Suppressor macrophage treated with lipopolysaccharide for 4 hours (primary cell): ENCODE measurements at regions not wholly inside any gene's neighbourhood (a gene's known extent, or its start where the extent isn't known, plus 50 kb on each side); places are given as distances from the start of the nearest gene placed in this dataset.

Experiments used
- DNase-seq: peaks from one replicate; pipeline ENCODE4 v3.0.0-alpha.2; 2020

DNA sequence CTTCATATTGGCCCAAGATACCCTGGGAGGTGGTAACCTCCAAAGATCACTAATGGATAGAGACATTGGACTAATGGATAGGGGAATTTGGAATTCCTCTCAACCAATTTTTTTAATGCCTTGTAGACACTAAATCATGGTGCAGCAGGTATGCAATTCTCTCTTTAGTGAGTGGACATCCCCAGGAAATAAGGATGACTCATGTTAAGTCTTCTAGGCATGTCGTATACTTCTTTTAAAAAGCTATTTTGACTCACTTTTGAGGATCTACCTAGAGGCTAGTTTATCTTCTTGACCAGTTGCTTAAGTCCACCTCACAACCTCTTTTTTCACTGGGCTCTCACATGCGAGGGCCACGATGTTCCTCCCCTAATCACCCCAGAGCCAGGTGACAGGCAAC lies 211.6 kb upstream of the CDH12 start:
- DNase-seq = no peak

DNA sequence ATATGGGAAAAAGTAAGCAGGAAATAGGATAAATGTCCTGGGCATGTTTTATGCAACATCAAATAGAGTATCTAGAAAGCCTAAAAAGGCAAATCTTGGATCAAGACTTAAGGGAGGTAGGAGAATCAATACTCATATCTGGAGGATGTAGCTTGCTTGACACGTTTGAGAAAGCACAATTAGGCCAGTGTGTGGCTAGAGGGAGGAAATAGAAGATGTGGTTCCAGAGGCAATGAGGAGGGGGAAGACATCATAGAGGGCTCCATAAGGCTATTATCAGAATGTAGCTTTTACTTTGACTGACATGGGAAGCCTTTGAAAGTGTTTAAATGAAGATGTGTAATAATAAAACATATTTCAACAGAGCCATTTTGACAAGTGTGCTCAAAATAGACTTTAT lies 200.7 kb upstream of the CDH12 start:
- no peak for DNase-seq

DNA sequence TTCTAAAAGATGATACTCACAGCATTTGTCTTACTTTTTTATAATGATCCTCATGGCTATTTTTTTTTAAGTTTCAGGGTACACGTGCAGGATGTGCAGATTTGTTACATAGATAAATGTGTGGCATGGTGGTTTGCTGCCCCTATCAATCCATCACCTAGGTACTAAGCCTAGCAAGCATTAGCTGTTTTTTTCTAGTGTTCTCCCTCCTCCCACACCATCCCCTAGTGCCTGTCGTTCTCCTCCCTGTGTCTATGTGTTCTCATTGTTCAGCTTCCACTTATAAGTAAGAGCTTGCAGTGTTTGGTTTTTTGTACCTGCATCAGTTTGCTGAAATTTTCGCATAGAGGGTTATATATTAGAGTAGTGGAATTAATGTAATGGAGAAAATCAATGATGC lies 189.1 kb upstream of the CDH12 start:
- no peak for DNase-seq

DNA sequence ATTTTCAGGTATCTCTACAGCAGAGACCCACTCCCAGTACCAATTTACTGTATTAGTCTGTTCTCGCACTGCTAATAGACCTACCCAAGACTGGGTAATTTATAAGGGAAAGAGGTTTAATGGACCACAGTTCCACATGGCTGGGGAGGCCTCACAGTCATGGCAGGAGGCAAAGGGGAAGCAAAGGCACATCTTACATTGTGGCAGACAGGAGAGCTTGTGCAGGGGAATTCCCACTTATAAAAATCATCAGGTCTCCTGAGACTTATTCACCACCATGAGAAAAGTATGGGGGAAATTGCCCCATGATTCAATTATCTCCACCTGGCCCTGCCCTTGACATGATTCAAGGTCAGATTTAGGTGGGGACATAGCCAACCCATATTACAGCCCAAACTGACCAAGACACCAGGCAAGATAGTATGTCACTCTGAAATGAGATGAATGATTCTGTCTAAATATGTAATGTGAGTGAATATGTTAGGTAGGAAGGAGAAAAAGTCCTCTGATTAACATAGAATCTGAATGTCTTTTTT lies 182.5 kb upstream of the CDH12 start:
- no peak for DNase-seq

DNA sequence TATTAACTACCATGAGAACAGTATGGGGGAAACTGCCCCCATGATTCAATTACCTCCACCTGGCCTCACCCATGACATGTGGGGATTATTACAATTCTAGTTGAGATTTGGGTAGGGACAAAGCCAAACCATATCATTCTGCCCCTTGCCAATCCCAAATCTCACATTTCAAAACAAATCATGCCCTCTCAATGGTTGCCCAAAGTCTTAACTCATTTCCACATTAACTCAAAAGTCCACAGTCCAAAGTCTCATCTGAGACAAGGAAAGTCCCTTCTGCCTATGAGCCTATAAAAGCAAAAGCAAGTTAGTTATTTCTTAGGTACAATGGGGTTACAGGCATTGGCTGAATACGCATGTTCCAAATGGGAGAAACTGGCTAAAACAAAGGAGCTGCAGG lies 180.7 kb upstream of the CDH12 start:
- no peak for DNase-seq

DNA sequence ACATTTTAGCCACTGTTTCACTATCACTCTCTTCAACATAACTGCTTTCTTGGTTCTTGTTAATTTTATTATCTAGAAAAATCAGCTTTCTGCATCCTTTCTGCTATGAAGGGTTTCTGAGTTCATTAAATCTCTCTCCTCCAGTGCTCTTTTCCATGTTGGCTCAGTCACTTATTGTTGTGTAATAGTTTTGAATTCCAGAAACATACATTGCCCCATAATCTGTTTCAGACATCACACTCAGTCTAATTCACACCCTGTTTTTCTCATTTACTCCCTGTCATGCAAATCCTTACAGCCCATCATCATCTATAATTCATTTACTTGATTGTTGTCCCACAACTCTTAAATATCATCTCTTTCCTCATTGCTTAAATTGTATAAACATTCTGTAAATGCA lies 176.1 kb upstream of the CDH12 start:
- no peak for DNase-seq

DNA sequence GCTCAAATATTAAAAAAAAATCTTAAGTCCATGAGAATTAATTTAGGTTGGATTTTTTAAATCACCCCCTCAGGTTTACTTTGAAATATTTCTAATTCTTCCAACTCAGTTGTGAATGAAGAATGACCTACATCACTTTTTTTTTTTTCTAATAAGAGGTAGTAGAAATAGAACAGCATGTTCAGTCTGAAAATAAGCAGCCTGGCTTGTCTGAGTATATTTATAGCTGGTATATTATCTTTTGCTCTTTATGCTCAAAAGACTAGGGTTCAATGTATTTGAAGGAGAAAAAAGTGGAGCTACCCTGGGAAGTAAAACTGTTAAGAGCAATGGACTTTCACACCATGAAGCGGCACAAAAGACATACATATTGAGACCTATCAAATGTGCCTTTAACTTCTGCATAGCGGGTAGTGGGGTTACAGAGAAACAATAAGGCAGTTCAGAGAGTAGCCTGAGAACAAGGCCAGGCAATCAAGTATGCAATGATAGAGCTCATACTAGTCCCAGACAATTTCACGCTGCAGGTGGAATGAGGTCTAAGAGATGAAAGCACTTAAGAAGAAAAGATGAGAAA lies 175.4 kb upstream of the CDH12 start:
- no peak for DNase-seq

DNA sequence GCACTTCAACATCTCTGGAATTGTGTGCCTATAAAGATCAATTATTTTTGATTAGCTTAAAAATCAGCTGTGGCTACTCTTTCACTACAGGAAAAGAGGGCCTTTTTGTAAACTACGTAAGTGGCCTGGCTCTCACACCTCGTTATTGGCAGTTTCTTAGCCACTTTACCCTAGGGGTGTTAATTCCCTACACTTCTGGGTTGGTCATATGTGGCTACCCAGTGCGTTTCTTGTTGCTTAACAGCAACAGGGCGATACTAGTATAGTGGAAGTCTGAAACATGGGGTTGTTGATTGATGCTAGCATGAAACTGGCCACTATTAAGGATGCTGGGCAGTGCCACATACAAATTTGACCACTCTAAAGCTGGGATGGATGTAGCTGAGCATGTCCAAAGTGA lies 174.7 kb upstream of the CDH12 start:
- DNase-seq = no peak

DNA sequence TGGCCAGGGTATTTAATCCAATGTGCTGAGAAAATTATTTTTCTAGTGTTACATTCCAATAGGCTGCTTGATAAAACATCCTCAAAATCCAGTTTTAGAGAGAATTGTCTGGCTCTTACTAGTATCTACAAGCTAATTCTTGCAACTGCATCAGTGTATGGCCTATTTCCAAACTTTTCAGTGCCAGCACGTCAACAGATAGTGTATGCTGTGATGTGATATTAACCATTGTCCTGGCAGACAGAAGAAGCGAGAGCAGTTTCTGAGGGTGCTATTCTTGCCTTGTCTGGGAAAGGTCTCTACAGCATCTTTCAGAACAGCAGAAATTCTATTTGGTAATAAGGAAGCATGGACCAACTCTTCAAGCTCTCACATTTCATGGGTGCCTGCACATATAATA lies 174.2 kb upstream of the CDH12 start:
- DNase-seq = no peak

DNA sequence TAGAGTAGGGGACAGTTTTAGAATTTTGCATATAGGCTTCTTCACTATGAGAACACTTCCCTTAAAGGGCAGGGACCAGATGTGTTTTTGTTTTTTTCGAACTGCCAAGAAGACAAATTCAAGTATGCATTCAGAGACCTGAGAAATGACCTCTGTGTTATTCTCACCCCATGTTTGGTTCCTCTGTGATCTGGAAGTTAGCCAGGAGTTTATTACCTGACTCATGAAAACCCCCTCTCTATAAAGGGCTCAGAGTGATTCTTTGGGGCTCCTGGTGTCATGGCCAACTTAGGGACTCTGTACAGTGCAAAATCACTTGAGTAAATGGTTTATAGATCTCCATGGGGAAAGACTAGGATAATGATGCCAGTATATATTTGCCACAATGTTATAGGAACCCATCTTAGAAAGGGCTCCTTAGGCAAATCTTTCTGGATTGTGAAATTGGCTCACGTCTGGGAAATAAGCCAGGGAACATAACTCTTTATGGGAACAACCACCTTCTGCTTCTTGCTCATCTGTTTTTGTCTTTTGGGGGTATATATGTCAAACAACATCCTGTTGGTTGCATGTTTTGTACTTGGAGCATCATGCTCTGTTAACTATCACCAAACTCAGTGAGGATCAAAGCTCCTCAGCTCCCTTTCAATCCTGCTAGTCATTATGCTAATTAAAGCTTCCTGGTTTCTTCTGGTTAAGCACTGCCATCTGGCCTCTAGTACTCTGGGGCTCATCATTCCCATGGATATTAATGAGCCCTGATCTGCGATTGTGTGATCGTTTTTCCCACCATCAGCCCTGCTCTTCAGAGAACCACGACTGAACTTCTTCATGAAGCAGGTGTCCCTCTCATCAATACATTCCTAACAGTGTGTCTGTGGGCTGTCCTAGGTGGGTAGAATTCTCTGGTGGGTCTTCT lies 173.4 kb upstream of the CDH12 start:
- DNase-seq = no peak

DNA sequence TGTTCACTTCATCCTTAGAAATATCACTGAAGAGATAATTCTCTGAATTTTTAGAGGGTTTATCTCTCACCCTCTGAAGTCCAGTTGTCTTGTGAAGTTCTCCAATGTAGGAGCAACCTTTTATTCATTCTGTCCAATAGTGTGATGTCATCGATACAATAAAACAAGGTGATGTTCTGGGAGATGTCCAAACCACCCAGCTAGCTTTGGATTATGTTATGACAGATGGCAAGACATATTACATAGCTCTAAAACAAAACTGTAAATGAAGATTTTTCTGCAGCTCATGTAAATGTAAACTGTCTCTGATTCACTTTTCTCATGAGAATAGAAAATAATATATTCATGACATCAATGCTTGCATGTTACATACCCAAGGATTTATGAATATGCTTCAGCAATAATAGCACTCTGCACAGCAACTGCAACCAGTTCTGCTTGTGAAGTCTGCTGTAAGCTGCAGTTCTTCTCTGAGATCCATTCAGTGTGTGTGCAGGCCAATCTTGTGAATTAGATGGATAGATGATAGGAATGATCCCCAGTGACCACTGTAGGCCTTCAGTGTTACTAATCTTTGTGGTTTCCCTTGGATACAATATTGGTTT lies 172.6 kb upstream of the CDH12 start:
- no peak for DNase-seq

DNA sequence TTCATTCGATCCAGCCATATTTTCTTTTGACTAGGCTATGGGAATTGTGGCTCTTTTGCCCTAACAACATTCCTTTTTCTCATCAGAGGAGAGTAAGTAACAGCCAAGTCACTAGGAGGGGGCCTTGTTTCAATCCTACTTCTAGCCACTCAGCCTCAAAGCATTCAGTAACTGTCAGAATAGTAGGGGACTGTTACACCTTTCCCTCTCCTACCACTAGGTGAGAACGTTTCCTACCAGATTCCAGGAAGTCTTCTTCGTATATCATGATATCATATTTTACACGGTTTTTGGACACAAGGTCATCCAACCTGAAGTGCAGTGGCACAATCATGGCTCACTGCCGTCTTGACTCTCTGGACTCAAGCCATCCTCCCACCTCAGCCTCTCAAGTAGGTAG lies 171.3 kb upstream of the CDH12 start:
- DNase-seq = no peak

DNA sequence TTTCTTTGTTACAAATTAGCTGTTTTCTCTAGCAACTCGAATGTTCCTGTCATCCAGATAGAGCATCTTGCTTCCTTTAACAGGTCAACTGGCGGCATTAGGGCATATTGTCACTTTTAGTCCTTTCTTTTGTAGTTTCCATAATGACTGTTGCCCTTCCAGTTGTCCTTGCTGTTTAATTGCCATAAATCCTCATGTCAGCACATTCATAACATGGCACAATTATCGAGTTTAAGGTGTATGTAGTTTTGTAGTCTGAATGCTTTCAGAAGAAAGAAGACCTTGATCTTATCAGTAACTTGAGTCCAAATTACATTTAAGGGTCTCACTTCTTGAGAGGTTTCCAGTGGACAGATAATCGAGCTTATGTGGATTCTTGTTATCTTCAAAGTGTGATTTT lies 161.7 kb upstream of the CDH12 start:
- DNase-seq = no peak

DNA sequence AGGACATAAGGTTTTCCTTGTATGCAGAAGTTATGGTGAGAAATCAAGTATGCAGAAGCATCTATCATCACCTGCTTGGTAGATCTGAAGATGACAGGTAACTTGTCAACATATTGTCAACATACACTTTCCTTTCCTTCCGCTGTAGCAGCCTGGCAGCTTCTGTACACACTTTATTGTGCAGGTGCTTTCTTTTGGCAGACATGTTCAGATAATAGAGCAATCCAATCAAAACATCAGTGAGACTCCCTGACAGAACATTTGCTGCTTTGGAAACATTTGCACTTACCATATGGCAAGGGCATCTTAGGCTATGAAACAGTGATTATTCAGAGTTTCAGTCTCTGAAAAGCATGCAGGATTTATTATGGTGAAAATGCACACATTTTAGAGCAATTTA lies 161.1 kb upstream of the CDH12 start:
- DNase-seq = no peak

DNA sequence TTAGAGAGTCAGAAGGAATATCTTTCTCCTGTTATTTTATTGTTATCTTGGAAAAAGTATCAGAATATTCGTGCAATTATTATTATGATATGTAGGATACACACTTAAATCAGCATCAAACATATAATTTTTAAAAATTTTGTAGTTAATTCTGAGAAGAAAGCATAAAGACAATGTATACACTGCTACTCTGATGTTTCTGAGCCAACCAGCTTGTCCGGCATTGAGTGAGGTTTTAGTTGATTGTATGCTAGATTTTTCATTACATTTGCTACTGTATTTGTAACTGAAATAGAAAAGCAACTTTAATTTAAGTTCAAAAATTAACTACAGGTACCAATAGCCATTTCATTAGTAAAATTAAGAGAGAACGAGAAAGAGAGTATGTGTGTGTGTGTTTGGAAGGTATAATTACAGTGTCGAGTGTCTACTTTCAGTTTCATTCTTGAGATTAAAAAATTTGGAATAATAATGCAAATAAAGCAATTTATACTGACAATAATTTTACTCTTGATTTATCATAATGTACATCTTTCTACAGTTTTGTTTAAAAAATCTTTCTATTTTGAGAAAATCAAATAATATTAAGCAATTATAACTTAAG lies 160.4 kb upstream of the CDH12 start:
- DNase-seq = no peak

DNA sequence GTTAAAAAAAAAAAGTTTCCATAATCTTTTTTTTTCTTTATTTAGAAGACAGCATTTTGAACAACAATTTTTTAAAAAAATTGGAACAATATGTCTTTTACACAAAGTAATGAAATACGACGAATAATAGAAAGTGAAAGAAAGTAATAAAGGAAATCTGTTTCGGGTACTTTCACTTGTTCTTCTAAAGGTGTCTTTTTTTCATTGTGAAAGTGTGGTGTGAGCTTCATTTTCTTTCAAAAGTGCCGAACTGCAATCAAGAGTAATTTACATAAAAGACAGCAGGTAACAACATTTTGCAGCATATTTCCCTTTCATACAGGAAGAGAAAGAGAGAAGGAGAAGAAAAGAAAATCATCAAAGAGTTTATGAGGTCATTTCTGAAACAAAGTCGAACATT lies 159.7 kb upstream of the CDH12 start:
- no peak for DNase-seq

DNA sequence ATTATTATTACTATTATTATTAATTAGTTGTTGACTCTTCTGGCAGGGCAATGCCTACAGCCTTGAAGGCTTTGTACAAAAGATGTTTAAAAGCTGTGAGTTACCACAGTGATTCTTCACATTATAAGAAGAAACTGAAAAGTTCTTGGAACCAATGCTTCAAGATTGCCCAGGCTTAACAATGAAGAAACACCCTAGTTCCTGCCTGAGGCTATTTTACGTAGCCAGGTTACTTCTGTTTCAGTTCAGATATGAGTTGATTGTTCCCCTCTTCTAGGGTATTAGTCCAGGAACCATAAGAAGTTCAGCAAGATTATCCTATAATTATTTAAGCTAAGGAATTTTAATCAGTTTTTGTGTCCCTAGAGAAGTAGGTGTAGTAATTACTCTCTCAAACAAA lies 154.6 kb upstream of the CDH12 start:
- no peak for DNase-seq

DNA sequence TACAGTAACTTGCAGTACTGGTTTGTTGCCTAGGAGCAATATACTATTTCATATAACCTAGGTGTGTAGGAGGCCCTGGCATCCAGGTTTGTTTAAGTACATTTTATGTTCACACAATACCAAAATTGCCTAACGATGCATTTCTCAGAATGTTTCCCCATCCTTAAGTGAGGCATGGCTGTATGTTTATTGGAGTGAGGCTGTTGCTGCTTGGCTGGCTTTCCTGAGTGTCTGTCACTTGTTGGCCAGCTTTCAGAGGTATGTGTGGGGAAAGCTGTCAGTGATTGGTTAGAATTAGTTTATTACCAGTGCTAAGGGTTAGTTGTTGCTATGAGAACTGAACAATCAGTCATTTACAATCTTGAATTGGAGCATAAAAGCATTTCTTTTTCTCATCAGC lies 154.1 kb upstream of the CDH12 start:
- no peak for DNase-seq

DNA sequence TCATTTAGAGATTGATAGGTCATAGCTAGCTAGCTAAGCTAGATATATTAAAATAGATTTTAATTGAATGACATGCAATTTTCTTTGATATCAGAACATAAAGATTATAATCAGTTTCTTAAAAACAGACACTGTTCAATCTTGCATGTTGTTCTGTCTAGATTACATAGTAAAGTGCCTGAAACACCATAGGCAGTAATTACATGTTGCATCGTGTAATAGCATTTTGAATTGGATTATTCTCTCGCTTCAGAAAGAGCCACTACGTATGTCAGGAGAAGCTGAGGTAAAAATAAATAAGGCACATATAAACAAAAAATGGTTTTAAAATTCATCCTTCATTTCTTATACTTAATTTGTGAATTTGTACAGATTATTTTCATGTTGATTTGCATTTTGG lies 148.0 kb upstream of the CDH12 start:
- DNase-seq = no peak

DNA sequence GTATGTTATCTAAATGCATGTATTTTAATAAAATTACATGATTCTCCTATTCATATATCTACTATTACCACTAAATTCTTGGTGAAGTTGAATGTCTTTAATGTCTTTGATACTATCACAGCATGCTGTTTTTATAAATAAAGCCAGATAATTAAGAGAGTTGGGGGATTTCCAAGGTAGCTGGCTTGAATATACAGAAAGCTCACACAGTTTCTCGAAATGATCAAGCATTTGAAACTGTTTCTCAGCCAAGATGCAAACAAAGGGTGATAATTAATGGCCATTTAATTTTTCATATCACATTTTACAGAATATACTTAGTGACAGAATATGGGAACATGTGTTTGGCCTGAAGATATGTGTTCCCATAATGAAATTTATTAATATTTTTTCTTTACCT lies 145.6 kb upstream of the CDH12 start:
- no peak for DNase-seq

DNA sequence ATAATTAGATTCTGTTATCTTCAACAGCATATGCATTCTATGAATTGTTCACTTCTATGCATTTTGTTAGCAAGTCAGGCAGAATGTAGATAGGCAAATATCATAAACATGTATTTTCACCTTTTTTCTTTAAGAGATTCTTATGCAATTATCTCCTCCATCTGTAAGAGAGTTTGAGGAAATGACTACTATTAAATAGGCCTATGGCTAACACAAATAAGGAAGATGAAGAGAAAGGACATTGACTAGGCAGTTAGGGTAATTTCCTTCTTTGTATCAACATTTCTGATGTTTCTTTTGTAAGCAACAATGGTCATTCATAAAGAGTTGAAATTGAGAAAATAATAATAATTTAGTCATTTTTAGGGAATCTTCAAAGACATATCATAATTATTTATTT lies 145.2 kb upstream of the CDH12 start:
- DNase-seq = no peak

DNA sequence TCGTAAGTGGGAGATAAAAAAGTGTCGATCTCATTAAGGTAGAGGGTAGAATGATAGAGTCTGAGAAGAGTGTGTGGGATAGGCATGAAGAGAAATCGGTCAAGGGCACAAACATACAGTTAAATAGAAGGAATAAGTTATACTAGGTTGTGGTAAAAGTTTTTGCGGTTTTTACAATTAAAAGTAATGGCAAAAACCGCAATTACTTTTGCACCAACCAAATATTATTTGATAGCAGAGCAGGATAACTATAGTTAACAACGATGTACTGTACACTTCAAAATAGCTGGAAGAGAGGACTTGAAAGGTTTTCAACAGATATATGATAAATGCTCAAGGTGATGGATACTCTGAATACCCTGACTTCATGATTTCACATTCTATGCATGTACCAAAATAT lies 135.8 kb upstream of the CDH12 start:
- no peak for DNase-seq

DNA sequence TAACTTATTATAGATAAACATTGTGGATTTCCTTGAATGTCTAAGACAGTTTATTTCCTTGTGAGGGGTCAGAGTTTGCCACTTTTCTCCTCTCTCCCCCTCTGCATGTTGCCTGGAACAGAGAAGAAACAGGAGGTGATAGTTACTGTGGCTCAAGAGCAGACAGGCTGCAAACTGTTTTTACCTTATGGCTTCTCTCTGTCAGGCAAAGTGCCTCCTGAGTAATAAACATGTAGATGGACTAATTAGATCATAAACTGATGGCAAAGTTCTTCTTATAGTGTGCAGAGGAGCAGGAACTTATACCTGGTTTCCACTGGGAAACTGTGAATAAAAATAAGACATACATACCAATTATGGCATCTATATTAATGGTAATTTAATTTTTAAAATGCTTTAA lies 133.1 kb upstream of the CDH12 start:
- DNase-seq = no peak

DNA sequence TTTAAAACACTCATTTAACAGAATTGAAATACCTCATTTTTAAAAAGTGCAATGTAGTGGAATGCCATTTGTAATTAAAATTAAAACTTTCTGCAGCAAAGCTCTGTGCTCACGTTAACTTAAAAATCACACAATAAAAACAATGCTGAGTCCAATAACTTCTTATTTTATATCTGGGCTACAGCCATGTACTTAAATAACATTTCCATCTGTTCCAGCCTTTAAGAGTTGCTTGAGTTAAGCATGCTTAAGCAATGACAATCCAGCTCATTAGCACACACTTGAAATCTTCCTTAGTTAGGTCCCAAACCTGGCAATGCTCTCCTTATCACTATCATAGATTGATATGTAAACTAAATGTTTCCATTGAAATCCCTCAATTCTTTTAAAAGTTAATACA lies 132.3 kb upstream of the CDH12 start:
- no peak for DNase-seq
